ENCODE measurements at regions not wholly inside any gene's neighbourhood (a gene's known extent, or its start where the extent isn't known, plus 50 kb on each side); places are given as distances from the start of the nearest gene placed in this dataset.
"Not testable (repeated sequence)": the region's sequence is repeated elsewhere in the genome, so short reads cannot be mapped to it uniquely, and the experiment has no call there.

DNA sequence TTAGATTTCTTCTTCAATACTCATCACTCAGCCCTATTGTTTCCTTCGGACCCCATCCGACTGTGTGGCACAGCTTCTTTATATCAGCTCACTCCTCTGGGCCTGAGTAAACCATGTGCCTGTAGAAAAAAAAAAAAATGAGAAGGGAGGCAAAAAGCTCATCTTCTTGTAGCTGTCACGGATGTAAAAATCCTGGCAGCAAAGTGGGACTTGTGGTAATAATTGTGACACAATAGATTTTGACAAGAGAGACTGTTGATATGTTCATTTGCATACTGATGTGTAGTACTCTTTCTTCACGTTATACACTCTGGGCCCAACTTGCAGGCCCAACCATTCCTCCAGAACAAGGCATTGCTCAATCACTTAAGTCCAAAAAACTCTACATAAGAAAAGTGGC, 270.0 kb upstream of the SMIM21 start:
- no peak for DNase-seq

DNA sequence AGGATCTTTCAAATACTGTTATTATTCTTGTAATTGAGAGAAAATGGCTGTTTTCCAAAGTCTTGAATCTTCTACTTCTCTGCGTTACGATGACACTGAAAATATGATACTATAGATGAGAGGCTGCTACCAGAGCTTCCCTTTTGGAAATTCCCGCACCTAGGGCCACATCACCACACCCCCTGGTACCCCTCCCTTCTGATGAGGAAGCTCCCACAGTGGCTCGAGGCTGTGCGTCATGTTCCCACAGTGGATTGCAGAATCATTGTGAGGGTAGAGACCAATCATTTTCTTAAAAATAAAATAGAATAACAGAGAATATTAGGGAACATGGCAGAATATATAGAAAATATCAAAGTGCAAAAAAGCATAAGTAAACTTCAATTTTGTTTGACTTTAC, 268.9 kb upstream of the SMIM21 start:
- no peaks in the 10 kb centered on the region for H3K9me3 Mint-ChIP-seq
- DNase-seq, result no peak
- no peak overlapping the region for H3K4me3 Mint-ChIP-seq
- CTCF ChIA-PET, result no interaction called here
- no peak overlapping the region for H3K27ac Mint-ChIP-seq
- H3K36me3 Mint-ChIP-seq, result no peaks in the 10 kb centered on the region
- H3K27me3 Mint-ChIP-seq, result no peaks in the 10 kb centered on the region
- no peaks in the 10 kb centered on the region for H3K4me1 Mint-ChIP-seq

More for the DNA sequence above, 270.0 kb upstream of the SMIM21 start:
- Mint-ChIP-seq H3K36me3 (no peaks in the 10 kb centered on the region), H3K27ac (no peak overlapping the region), H3K27me3 (no peaks in the 10 kb centered on the region), H3K9me3 (no peaks in the 10 kb centered on the region), H3K4me1 (no peaks in the 10 kb centered on the region), H3K4me3 (no peak overlapping the region)
- CTCF ChIA-PET, result no interaction called here

DNA sequence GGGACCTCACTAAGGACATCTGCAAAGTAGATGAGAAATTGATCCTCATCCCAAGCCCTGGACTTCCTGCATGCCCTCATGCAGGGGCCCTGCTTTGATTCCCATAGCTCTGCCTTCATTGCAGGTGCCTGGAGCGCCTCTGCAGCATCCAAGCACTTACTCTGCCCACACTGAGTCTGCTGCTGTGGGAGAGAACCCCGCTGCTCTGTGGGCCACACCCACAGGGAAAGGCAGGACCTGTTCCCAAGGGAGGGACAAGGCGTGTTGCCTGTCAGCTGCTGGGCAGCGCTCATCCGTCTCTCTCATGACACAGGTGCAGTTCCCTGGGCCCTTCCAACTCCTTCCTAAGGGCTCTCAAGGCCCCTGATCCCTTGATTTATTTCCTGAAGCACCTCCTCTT, 266.8 kb upstream of the SMIM21 start:
- Mint-ChIP-seq H3K4me3 (no peak overlapping the region), H3K27ac (no peak overlapping the region), H3K9me3 (no peaks in the 10 kb centered on the region), H3K36me3 (no peaks in the 10 kb centered on the region), H3K4me1 (no peaks in the 10 kb centered on the region), H3K27me3 (no peaks in the 10 kb centered on the region)
- CTCF ChIA-PET, result no interaction called here
- DNase-seq, result no peak

DNA sequence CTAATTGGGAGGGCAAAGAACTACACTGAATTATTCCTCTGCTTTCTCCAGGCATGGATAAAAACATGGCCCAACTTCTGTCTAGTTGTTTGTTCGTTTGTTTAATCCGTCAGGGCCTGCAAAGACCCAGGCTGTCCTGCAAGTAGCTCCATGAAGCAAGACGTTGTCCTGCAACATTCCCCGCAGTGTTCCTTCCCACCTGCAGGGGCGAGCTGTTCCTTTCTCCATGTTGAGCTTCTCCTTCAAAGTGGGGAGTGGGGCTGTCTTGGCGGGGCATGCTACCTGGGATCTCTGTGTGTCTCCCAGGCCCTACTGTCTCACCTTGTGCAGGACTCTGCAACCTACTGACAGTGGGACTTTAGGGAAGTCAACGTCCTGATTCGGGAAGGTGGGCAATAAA, 264.0 kb upstream of the SMIM21 start:
- no peaks in the 10 kb centered on the region for H3K9me3 Mint-ChIP-seq
- H3K27me3 Mint-ChIP-seq, result no peaks in the 10 kb centered on the region
- DNase-seq, result no peak
- no peak overlapping the region for H3K4me3 Mint-ChIP-seq
- no peaks in the 10 kb centered on the region for H3K36me3 Mint-ChIP-seq
- CTCF ChIA-PET, result no interaction called here
- no peak overlapping the region for H3K27ac Mint-ChIP-seq
- no peaks in the 10 kb centered on the region for H3K4me1 Mint-ChIP-seq

DNA sequence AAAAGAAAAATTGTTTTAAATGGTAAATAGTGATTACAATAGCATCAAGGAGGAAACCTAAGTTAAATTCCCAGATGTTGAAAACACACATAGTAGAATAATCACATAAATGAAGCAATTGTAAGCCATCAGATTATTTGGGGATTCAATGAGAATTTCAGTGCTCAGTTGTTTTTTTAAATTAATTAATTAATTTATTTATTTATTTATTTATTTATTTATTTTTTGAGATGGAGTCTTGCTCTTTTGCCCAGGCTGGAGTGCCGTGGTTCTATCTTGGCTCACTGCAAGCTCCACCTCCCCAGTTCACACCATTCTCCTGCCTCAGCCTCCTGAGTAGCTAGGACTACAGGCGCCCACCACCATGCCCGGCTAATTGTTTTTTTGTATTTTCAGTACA, 262.8 kb upstream of the SMIM21 start:
- H3K9me3 Mint-ChIP-seq, CTCF ChIA-PET, H3K4me1 Mint-ChIP-seq, H3K27ac Mint-ChIP-seq, H3K36me3 Mint-ChIP-seq, DNase-seq, H3K4me3 Mint-ChIP-seq, H3K27me3 Mint-ChIP-seq: not testable (repeated sequence)

DNA sequence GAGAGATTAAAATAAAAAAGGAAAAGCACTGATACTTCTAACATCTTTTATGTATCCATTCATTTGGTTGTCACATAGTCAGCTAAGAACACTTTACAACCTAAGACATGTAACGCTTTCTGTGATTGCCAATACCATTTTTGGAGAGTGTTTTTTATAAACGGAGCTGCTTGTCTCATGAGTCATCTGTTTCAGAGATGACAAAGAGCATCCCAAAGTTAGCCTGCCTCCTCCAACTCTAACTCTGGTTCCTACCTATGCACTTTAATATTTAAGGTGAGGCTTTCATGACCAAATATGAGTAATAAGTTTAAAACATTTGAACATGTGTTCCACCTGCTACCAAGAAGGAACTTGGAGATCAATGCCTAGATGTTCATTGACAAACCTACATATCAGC, 260.1 kb upstream of the SMIM21 start:
- Mint-ChIP-seq H3K4me3 (no peak overlapping the region), H3K27me3 (no peaks in the 10 kb centered on the region), H3K9me3 (no peaks in the 10 kb centered on the region), H3K27ac (no peak overlapping the region), H3K36me3 (no peaks in the 10 kb centered on the region), H3K4me1 (no peaks in the 10 kb centered on the region)
- CTCF ChIA-PET, result no interaction called here
- no peak for DNase-seq

DNA sequence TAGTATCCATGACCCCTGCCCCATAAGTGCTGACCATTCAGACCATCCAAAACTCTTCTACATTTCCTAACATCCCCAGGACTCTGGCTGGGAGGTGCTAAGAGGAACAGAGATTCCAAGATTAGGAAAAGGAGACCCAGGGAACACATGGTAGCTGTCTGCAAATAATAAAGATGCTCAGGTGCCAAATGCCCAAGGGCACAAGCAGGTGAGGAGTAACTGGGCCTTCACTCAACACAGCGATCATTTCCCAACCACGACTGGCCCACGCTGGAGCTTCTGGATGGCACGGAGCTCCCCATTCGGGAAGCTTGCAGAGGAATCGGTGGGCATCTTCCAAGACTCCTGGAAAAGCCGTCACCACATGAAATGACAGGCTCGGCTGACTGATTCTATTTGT, 255.9 kb upstream of the SMIM21 start:
- Mint-ChIP-seq H3K4me1 (no peaks in the 10 kb centered on the region), H3K27me3 (no peaks in the 10 kb centered on the region), H3K36me3 (no peaks in the 10 kb centered on the region), H3K4me3 (no peak overlapping the region), H3K9me3 (no peaks in the 10 kb centered on the region), H3K27ac (no peak overlapping the region)
- no peak for DNase-seq
- CTCF ChIA-PET, result no interaction called here

DNA sequence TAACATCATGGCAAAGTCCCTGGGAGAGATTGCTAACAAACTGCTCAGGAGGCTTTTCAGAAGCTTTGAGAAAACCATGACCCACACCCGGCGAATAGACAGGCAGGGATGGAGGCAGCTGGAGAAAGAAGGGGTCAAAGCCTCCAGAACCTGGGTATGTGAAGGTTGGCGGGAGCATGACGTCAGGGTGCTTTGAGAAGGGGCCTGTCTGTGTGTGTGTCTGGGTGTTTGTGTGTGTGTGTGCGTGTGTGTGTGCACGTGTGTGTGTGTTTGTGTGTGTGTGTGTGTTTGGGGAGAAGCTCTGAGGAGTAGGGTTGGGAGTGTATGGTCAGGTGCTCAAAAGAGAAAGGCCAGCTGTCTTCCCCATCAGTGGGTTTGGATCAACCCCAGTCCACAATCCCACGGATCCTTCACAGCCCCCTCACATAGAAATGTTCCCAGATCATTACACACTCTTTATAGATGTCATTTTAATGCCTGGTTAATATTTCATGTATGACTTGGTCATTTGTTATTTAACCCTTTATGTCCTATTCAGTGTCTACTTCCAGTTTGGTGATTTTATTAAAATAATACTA, 254.1 kb upstream of the SMIM21 start:
- Mint-ChIP-seq H3K27ac (no peak overlapping the region), H3K36me3 (no peaks in the 10 kb centered on the region), H3K4me3 (no peak overlapping the region), H3K4me1 (no peaks in the 10 kb centered on the region), H3K27me3 (no peaks in the 10 kb centered on the region), H3K9me3 (no peaks in the 10 kb centered on the region)
- CTCF ChIA-PET, result no interaction called here
- DNase-seq, result no peak

DNA sequence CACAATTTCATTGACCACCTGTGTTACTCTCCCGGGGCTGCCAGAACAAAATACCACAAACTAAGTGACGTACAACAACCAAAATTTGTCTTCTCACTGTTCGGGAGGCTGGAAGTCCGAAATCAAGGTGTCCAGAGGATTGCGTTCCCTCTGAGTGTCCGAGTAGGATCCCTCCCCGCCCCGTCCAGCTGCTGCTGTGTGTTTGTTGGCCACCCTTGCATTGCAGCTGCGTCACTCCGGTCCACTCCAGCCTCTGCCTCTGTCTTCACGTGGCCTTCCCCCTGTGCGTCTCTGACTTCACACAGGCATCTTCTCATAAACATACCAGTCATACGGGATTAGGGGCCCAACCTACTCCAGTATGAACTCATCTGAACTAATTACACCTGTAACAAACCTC, 251.8 kb upstream of the SMIM21 start:
- Mint-ChIP-seq H3K27ac (no peak overlapping the region), H3K36me3 (no peaks in the 10 kb centered on the region), H3K9me3 (no peaks in the 10 kb centered on the region), H3K4me3 (no peak overlapping the region), H3K4me1 (no peaks in the 10 kb centered on the region), H3K27me3 (no peaks in the 10 kb centered on the region)
- CTCF ChIA-PET, result no interaction called here
- DNase-seq, result no peak

DNA sequence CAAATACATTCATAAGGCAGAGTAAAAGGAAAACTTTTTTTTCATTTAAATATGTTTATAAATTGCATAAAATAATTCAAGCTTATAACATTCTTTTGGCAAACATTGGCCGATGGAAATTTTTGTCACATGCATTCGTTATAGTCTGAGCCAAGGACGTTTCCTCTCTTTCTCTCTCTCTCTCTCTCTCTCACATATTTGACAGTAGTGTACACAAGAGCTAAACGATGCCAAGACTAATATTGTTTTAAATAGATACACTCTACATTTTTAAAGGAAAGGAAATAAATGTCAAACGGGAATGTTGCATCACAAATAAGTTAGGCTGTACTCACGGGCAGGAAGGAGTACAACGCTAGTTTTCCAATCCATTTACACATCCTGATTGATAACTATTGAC, 251.1 kb upstream of the SMIM21 start:
- H3K27me3 Mint-ChIP-seq, result no peaks in the 10 kb centered on the region
- no peak for DNase-seq
- H3K27ac Mint-ChIP-seq, result no peak overlapping the region
- no peaks in the 10 kb centered on the region for H3K36me3 Mint-ChIP-seq
- no peaks in the 10 kb centered on the region for H3K9me3 Mint-ChIP-seq
- H3K4me3 Mint-ChIP-seq, result no peak overlapping the region
- H3K4me1 Mint-ChIP-seq, result no peaks in the 10 kb centered on the region
- CTCF ChIA-PET, result no interaction called here

DNA sequence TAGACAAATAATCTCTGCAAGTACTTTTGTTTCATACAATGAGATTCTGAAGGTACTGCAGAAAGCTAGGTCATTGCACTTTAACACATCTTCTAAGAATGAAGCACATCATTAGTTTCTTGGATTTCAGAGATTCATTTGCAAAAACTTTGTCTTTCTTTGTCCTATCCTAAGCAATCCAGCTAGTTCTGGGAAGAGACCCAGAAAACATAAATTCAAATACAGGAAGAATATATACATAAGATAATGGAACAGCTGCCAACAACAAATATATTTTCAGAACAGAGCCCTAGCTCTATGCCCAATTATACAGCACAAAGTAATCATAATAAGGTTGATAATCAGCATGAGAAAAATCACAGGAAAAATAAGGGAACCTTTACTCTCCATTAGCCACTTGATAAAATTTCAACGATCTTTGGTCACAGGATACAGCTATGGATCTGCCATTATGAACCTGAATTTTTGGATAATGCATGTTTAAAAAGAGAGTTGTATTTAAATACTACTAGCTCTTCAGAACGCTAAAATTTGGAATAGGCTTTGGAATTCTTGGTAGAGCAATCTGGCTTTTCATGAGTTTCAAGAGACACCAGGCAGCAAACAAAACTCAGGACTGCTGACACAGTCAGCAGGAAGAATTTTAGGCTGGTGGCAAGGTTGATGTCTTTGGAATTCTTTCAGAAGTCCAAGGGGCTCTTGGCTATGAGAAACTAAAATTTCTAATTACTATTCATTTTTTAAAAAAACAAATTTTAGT, 250.4 kb upstream of the SMIM21 start:
- Mint-ChIP-seq H3K27ac (no peak overlapping the region), H3K9me3 (no peaks in the 10 kb centered on the region), H3K27me3 (no peaks in the 10 kb centered on the region), H3K4me1 (no peaks in the 10 kb centered on the region), H3K36me3 (no peaks in the 10 kb centered on the region), H3K4me3 (no peak overlapping the region)
- CTCF ChIA-PET, result no interaction called here
- no peak for DNase-seq

DNA sequence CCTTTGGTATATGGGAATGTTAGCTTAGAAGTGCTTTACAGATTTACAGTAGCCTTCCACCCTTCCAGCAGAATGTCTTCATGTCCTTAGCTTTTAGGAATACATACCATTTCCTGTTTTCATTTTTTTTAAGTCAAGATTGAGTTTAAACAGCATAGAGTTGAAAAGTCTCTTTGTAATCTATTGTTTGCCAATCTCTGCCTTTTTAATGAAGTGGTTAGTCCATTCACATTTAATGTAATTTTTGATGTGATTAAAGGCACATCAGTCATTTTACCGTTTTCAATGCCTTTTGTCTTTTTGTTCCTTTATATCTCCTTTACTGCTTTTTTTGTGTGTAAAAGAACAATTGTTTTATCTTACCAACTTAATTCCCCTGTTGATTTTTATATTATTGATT, 233.4 kb upstream of the SMIM21 start:
- Mint-ChIP-seq H3K4me1 (peaks cover 2% of the 10 kb centered on the region), H3K4me3 (no peak overlapping the region), H3K27ac (no peak overlapping the region), H3K36me3 (no peaks in the 10 kb centered on the region), H3K27me3 (no peaks in the 10 kb centered on the region), H3K9me3 (peaks cover 5% of the 10 kb centered on the region)
- DNase-seq, result no peak
- CTCF ChIA-PET, result no interaction called here

DNA sequence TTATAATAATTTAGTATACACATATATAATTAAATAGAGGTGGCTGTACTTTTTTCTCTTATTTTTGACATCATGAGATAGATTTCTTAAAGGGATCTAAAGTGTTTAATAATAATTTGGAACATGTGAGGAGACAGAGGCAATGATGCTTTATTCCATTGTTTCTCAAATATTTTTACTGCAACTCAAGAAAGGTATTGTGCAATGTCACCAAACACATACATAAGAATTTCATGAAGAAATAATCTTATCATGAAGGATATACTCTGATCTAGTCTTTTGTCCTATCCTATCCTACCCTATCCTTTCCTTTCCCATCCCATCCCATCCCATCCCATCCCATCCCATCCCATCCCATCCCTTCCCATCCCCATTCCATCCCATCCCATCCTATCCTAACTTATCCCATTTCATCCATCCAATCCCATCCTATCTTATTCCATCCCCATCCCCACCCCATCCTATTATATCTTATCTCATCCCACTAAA, 232.1 kb upstream of the SMIM21 start:
- CTCF ChIA-PET, result no interaction called here
- H3K27ac Mint-ChIP-seq, result no peak overlapping the region
- no peaks in the 10 kb centered on the region for H3K27me3 Mint-ChIP-seq
- H3K9me3 Mint-ChIP-seq, result peaks cover 5% of the 10 kb centered on the region
- DNase-seq, result no peak
- no peaks in the 10 kb centered on the region for H3K36me3 Mint-ChIP-seq
- H3K4me1 Mint-ChIP-seq, result peaks cover 2% of the 10 kb centered on the region
- no peak overlapping the region for H3K4me3 Mint-ChIP-seq

DNA sequence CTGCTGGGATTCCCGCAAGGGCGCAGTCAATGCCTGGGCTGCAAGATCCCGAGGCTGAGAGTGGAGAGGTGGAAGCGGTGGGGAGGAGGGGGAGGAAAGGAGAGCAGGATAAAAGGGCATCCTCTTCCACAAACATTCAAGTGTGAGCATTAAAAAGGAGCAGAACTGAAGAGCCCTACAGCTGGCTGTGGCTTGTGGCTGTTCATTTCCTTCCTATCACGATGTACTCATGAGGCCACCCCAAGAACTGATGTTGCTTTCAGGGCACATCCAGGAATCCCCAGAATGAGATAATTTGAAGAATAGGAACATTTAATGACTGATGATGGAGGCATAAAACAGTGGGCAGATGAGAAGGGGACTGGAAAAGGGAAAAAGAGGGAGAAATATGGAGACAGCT, 230.8 kb upstream of the SMIM21 start:
- DNase-seq, result no peak
- Mint-ChIP-seq H3K27me3 (no peaks in the 10 kb centered on the region), H3K36me3 (no peaks in the 10 kb centered on the region), H3K27ac (no peak overlapping the region), H3K4me3 (no peak overlapping the region), H3K4me1 (peaks cover 2% of the 10 kb centered on the region), H3K9me3 (peaks cover 5% of the 10 kb centered on the region)
- CTCF ChIA-PET, result no interaction called here

DNA sequence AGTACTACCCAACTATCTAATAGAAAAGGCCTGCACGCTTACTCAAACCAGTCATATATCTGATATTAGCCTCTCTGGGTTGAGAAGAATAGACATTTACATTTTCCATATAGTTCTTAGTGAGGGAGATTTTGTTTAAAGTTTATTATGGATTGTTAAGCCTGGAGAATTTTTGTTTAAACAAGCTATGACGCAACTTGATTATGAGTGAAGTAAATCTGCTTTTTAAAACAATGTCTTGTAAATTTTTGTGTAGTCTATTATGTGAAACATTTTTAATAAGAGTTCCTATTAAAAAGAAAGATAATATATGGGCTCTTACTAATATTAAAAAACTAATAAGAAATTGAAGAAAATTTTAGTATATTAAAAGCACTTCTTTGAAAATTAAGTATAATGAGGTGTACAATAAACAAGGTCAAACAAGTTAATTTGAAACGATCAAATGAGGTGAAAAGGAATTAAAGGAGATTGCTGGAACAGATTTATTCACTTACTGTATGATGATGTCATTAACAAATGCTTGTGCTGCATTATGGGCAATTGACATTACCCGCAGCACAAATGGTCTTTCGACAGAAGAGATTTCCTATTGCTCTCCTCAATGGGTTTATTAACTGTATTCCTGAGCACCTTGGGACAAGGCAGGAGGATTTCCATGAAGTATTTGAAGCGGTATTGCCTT, 229.2 kb upstream of the SMIM21 start:
- CTCF ChIA-PET, result no interaction called here
- Mint-ChIP-seq H3K4me3 (no peak overlapping the region), H3K36me3 (no peaks in the 10 kb centered on the region), H3K4me1 (peaks cover 2% of the 10 kb centered on the region), H3K9me3 (peaks cover 5% of the 10 kb centered on the region), H3K27ac (no peak overlapping the region), H3K27me3 (no peaks in the 10 kb centered on the region)
- no peak for DNase-seq

Data from activated naive CD4-positive, alpha-beta T cell treated with anti-CD3 and anti-CD28 coated beads, Interleukin-2, amount 10 ng/mL, durations not matched to agents 7 days and 5 days (primary cell).